BE2C (cell line): ENCODE measurements at regions not wholly inside any gene's neighbourhood (a gene's known extent, or its start where the extent isn't known, plus 50 kb on each side); places are given as distances from the start of the nearest gene placed in this dataset.
"Not testable (repeated sequence)": the region's sequence is repeated elsewhere in the genome, so short reads cannot be mapped to it uniquely, and the experiment has no call there.

ENCODE experiments used
- DNase-seq: peaks from one replicate; pipeline ENCODE4 v3.0.0-alpha.2; 2020
- H3K27me3 ChIP-seq: fragments of 250-450 bp; sonication (Bioruptor Pico); 2 replicates; pipeline ENCODE4 v1.5.1; 2020; ENCODE audit warnings: mild to moderate bottlenecking
- H3K36me3 ChIP-seq: fragments of 250-450 bp; sonication (Bioruptor Pico); 2 replicates; pipeline ENCODE4 v1.5.1; 2020; ENCODE audit warnings: mild to moderate bottlenecking
- H3K4me1 ChIP-seq: fragments of 250-450 bp; sonication (Bioruptor Pico); 2 replicates; pipeline ENCODE4 v1.5.1; 2020
- H3K4me3 ChIP-seq: 2 replicates; pipeline ENCODE4 v1.5.1; 2011; ENCODE audit warnings: low read depth, low read length
- H3K9me3 ChIP-seq: fragments of 250-450 bp; sonication (Bioruptor Pico); 2 replicates; pipeline ENCODE4 v1.5.1; 2020
- TF ChIP-seq, protein P1 (sequence below): IDR thresholded peaks from 2 replicates; pipeline ENCODE4 v1.5.1; 2012; ENCODE audit warnings: mild to moderate bottlenecking, low read depth, low read length

DNA sequence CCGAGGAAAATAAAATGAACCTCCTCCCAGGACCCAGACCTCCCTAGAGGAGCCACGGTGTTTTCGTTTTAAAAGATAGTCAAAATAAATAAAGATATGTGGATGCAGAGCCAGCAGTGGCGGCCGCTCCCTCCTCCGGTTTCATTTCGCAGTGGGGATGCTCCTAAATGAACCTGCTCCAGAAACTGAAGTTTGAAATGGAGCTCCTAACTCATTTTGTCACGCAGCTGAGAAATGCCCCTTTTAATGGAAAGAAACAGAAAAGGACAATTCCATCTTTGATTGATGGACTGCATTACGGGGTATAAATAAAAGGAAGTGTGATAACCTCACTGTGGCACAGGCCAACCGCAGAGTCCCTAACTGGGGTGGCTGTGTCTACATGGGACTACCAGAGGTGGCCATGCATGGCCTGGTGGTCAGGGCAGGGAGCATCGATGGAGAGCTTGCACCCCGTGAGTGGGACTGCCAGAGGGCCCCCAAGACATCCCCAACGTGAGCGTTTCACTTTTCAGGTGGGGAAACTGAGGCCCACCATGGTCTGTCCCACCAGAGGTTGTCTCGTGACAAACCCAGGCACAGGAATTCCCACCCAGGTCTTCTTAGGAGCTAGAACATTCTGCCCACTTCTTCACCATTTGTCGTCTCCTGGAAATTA lies 426.6 kb downstream of the BRD1 start:
- Histone ChIP-seq H3K4me3 (no peak overlapping the region), H3K27me3 (no peaks in the 10 kb centered on the region), H3K4me1 (no peaks in the 10 kb centered on the region), H3K36me3 (no peaks in the 10 kb centered on the region), H3K9me3 (no peaks in the 10 kb centered on the region)
- DNase-seq = no peak
- TF ChIP-seq, protein P1, sequence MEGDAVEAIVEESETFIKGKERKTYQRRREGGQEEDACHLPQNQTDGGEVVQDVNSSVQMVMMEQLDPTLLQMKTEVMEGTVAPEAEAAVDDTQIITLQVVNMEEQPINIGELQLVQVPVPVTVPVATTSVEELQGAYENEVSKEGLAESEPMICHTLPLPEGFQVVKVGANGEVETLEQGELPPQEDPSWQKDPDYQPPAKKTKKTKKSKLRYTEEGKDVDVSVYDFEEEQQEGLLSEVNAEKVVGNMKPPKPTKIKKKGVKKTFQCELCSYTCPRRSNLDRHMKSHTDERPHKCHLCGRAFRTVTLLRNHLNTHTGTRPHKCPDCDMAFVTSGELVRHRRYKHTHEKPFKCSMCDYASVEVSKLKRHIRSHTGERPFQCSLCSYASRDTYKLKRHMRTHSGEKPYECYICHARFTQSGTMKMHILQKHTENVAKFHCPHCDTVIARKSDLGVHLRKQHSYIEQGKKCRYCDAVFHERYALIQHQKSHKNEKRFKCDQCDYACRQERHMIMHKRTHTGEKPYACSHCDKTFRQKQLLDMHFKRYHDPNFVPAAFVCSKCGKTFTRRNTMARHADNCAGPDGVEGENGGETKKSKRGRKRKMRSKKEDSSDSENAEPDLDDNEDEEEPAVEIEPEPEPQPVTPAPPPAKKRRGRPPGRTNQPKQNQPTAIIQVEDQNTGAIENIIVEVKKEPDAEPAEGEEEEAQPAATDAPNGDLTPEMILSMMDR = no peak

DNA sequence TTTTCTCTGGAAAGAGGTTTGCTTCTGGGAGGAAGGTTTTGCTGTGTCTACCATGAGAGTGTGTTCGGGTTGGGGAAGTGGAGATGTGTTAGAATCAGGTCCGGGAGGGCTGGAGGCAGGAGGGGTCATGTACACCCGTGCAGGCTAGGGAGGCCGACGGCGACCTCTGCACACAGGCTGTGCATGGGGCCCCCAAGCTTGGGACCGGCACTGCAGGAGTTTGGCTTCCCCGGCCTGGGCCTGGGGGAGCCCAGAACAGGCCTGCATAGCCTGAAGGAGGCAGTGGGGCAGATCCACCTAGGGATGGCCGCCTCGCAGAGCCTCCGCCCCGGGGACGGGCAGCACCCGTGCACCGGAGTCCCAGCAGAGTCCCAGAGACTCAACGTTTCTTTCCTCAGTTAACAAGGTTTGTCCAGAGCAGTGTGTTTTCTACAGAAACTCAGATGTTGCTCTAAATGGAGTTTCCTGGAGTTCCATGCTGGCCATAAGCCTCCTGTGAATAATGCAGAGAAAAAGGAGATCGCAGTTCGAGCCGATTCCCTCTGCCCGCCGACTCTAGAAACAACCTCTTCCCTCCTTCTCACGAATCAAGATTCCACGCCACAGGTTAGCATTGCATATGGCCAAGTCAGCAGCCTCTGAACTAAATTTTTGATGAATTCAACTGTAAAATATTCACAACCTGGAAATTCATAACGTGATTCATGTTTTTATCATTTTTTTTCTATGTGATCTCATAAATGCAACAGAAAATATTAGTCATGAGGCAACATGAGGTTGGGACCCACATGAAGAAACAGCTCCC lies 427.3 kb downstream of the BRD1 start:
- TF ChIP-seq, protein P1 = no peak
- no peak for DNase-seq
- Histone ChIP-seq H3K36me3 (no peaks in the 10 kb centered on the region), H3K9me3 (no peaks in the 10 kb centered on the region), H3K27me3 (no peaks in the 10 kb centered on the region), H3K4me1 (no peaks in the 10 kb centered on the region), H3K4me3 (no peak overlapping the region)

DNA sequence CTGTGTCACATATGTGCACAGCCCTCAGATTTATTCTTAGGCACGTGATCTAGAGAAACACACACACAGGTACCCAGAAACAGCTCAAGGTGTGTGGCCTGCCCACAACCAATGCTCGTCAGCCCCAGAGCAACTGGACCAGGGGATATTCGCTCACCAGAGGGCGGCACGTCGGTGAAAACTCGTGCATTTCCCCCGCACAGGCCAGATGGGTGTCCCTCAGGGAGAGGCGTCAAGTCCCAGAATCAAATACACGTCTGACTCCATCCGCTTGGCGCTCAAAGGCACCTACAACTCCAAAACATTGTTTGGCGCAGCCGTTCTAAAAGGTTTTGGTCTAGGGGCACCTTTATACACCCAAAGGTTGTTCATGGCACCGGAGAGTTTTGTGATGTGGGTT lies 429.0 kb downstream of the BRD1 start:
- DNase-seq = no peak
- TF ChIP-seq, protein P1 = no peak
- Histone ChIP-seq H3K9me3 (no peaks in the 10 kb centered on the region; the same call in 1 of the 2 replicates), H3K4me3 (no peak overlapping the region), H3K36me3 (no peaks in the 10 kb centered on the region), H3K27me3 (no peaks in the 10 kb centered on the region), H3K4me1 (no peaks in the 10 kb centered on the region)

DNA sequence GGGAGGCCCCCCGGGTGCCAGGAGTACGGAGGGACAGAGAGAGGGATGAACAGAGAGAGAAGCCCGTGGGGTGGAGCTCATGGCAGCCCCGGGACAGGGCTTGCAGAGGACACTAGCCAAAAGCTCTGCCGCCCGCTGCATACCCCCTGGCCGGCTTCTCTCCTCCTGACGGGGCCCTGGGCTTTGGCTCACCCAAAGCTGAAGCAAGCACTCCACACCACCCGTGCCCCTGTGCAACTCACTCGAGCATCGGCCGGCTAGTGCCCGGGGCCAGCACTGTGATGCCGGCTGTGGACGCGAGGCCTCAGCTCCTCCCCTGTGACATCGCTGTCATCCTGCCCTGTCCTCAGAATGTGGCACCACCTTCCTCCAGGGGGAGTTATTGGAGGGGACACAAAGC lies 429.6 kb downstream of the BRD1 start:
- H3K36me3 ChIP-seq = no peaks in the 10 kb centered on the region
- no peak overlapping the region for H3K4me3 ChIP-seq
- H3K4me1 ChIP-seq = no peaks in the 10 kb centered on the region
- DNase-seq = no peak
- no peaks in the 10 kb centered on the region for H3K27me3 ChIP-seq
- TF ChIP-seq, protein P1 = no peak
- no peaks in the 10 kb centered on the region; the same call in 1 of the 2 replicates for H3K9me3 ChIP-seq

DNA sequence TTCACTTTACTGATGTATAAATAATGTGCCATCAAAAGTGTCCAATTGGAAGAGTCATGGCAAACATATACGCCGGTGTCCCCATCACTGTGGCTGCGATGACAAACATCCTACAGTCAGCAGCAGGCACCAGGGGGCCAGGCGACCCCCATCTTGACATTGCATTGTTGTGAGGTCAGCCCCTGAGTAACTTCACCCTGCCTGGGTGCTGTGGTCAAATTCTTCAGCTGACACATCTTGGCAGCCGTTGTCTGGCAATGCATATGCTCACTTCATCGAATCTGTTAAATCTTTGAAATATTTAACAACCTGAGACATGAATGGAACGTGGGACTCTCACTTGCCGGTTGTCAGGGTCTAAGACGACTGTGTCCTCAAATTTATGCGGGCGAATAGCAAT lies 430.9 kb downstream of the BRD1 start:
- Histone ChIP-seq H3K9me3 (no peaks in the 10 kb centered on the region; the same call in 1 of the 2 replicates), H3K27me3 (no peaks in the 10 kb centered on the region), H3K4me3 (no peak overlapping the region), H3K36me3 (no peaks in the 10 kb centered on the region), H3K4me1 (no peaks in the 10 kb centered on the region)
- DNase-seq = no peak
- TF ChIP-seq, protein P1 = no peak

DNA sequence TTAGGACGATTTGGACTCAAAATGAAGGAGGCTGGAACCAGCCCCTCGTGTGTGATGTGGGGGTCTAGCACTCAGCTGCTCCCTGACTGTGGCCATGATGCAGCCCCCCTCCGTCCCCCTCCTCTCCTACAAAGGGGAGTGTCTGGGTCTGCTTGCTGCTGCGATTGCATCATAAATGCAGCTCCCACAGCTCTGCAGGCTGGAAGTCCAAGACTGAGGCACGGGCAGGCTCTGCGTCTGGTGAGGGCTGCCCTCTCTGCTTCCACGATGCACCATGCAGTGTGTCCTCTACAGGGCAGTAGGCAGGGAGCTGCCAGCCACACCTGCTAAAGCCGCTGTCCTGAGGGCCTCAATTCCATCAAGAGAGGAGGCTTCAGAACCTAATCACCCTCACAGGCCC lies 432.1 kb downstream of the BRD1 start:
- H3K4me3 ChIP-seq = no peak overlapping the region
- H3K4me1 ChIP-seq = no peaks in the 10 kb centered on the region
- H3K9me3 ChIP-seq = no peaks in the 10 kb centered on the region; the same call in 1 of the 2 replicates
- DNase-seq = no peak
- H3K36me3 ChIP-seq = no peaks in the 10 kb centered on the region
- no peaks in the 10 kb centered on the region for H3K27me3 ChIP-seq
- TF ChIP-seq, protein P1 = no peak

DNA sequence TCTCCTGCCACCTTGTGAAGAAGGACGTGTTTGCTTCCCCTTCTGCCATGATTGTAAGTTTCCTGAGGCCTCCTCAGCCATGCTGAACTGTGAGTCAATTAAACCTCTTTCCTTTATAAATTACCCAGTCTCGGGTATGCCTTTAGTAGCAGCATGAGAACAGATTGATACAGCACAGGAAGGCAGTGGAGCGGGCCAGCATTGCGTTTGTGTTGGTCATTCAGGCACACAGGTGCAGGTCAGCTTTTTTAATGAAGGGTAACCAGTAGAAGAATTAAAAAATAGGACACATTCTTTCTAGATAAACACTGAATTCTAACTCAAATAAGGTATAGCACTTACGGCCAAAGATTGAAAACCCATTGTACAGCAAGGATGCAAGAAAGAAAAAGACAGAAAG lies 432.6 kb downstream of the BRD1 start:
- H3K4me3 ChIP-seq, H3K4me1 ChIP-seq, H3K36me3 ChIP-seq, H3K9me3 ChIP-seq, H3K27me3 ChIP-seq, DNase-seq: not testable (repeated sequence)
